Smooth muscle cell (in vitro differentiated cells): ENCODE measurements at regions not wholly inside any gene's neighbourhood (a gene's known extent, or its start where the extent isn't known, plus 50 kb on each side); places are given as distances from the start of the nearest gene placed in this dataset.
A peak's percentile ranks its signal among the peaks of the same experiment; 100 is the strongest.

Source experiments
- DNase-seq: peaks from one replicate; lab custom pipeline; 2025; ENCODE audit not compliant: unreplicated experiment; lab: John Stamatoyannopoulos, UW
- H2AFZ ChIP-seq: fragments of 200-600 bp; sonication (generic); 2 replicates; pipeline ENCODE4 v1.6.0; 2016; ENCODE audit warnings: antibody characterized with exemption, low read depth, mild to moderate bottlenecking
- H3F3A ChIP-seq: fragments of 200-600 bp; sonication (generic); 2 replicates; pipeline ENCODE4 v1.6.0; 2017; ENCODE audit warnings: antibody characterized with exemption, low read depth
- H3K27ac ChIP-seq: fragments of 200-600 bp; sonication (generic); 2 replicates; pipeline ENCODE4 v1.5.1; 2016; ENCODE audit warnings: low read depth, mild to moderate bottlenecking
- H3K27me3 ChIP-seq: fragments of 200-600 bp; sonication (generic); 2 replicates; pipeline ENCODE4 v1.6.1; 2016; ENCODE audit warnings: low read depth, mild to moderate bottlenecking
- H3K36me3 ChIP-seq: fragments of 200-600 bp; sonication (generic); 2 replicates; pipeline ENCODE4 v1.5.1; 2016; ENCODE audit warnings: low read depth
- H3K4me1 ChIP-seq: fragments of 200-600 bp; sonication (generic); 2 replicates; pipeline ENCODE4 v1.5.1; 2016; ENCODE audit warnings: low read depth
- H3K4me2 ChIP-seq: fragments of 200-600 bp; sonication (generic); 2 replicates; pipeline ENCODE4 v1.6.0; 2016; ENCODE audit warnings: mild to moderate bottlenecking
- H3K4me3 ChIP-seq: fragments of 200-600 bp; sonication (generic); 2 replicates; pipeline ENCODE4 v1.5.1; 2016; ENCODE audit warnings: mild to moderate bottlenecking
- H3K79me2 ChIP-seq: fragments of 200-600 bp; sonication (generic); 2 replicates; pipeline ENCODE4 v1.6.0; 2016; ENCODE audit warnings: low read depth, mild to moderate bottlenecking
- H3K9ac ChIP-seq: fragments of 200-600 bp; sonication (generic); 2 replicates; pipeline ENCODE4 v1.6.0; 2016; ENCODE audit warnings: low read depth
- H3K9me3 ChIP-seq: fragments of 200-600 bp; sonication (generic); replicated peaks from 2 replicates; pipeline ENCODE4 v1.5.1; 2016; ENCODE audit warnings: low read depth
- H4K20me1 ChIP-seq: fragments of 200-600 bp; sonication (generic); 2 replicates; pipeline ENCODE4 v1.6.0; 2016; ENCODE audit warnings: low read depth
- CTCF ChIP-seq: fragments of 200-600 bp; sonication (generic); IDR thresholded peaks from 2 replicates; pipeline ENCODE4 v1.5.1; 2017; ENCODE audit warnings: borderline replicate concordance, mild to moderate bottlenecking, antibody characterized with exemption; ENCODE audit not compliant: insufficient read depth, poor library complexity, severe bottlenecking
- WGBS: methylation state at CpG from one replicate; pipeline ENCODE4 v1.1.7; 2016; ENCODE audit warnings: low lambda C conversion rate; 5-methylcytosine and 5-hydroxymethylcytosine counted together

GRCh38 chr20:6595704-6596103 lies 171.8 kb upstream of the BMP2 start:
- Histone ChIP-seq H3K4me3 (no peak overlapping the region), H4K20me1 (no peaks in the 10 kb centered on the region), H3K79me2 (no peaks in the 10 kb centered on the region), H2AFZ (peak overlapping the region; percentile 26), H3K27me3 (no peaks in the 10 kb centered on the region), H3K27ac (no peak overlapping the region), H3K4me2 (peak overlapping the region; percentile 47), H3K9me3 (no peaks in the 10 kb centered on the region), H3K9ac (no peak overlapping the region), H3K36me3 (no peaks in the 10 kb centered on the region), H3F3A (peaks cover 8% of the 10 kb centered on the region), H3K4me1 (peaks cover 23% of the 10 kb centered on the region)
- no peak for DNase-seq
- WGBS = 22% methylated on average over 4 of the region's 4 CpGs
- no peak for TF ChIP-seq CTCF

GRCh38 chr20:6590891-6591637 lies 176.4 kb upstream of the BMP2 start:
- H3K27ac ChIP-seq = peak overlapping the region; percentile 80
- no peaks in the 10 kb centered on the region for H3K36me3 ChIP-seq
- no peaks in the 10 kb centered on the region for H3K79me2 ChIP-seq
- H3F3A ChIP-seq = peaks cover 8% of the 10 kb centered on the region
- H4K20me1 ChIP-seq = no peaks in the 10 kb centered on the region
- no peaks in the 10 kb centered on the region for H3K9me3 ChIP-seq
- 16% methylated on average over 8 of the region's 8 CpGs for WGBS
- DNase-seq = no peak
- peak overlapping the region; percentile 48 for H3K4me2 ChIP-seq
- H2AFZ ChIP-seq = no peak overlapping the region
- H3K4me1 ChIP-seq = peaks cover 7% of the 10 kb centered on the region
- H3K9ac ChIP-seq = peak overlapping the region; percentile 42
- no peak overlapping the region for H3K4me3 ChIP-seq
- no peak for TF ChIP-seq CTCF
- no peaks in the 10 kb centered on the region for H3K27me3 ChIP-seq

- H3K4me3 ChIP-seq = no peak overlapping the region
- H3K4me1 ChIP-seq = no peaks in the 10 kb centered on the region
- no peaks in the 10 kb centered on the region for H3K27me3 ChIP-seq
- H3K4me2 ChIP-seq = no peak overlapping the region
- peaks cover 8% of the 10 kb centered on the region for H3F3A ChIP-seq
- H2AFZ ChIP-seq = no peak overlapping the region
- H3K9ac ChIP-seq = no peak overlapping the region
- H3K79me2 ChIP-seq = no peaks in the 10 kb centered on the region
- H3K27ac ChIP-seq = no peak overlapping the region
- 93% methylated on average over 2 of the region's 2 CpGs for WGBS
- no peaks in the 10 kb centered on the region for H3K36me3 ChIP-seq
- TF ChIP-seq CTCF = no peak
- DNase-seq = no peak
- H4K20me1 ChIP-seq = no peaks in the 10 kb centered on the region
- H3K9me3 ChIP-seq = no peaks in the 10 kb centered on the region
Observed at GRCh38 chr20:6588296-6588695, 179.2 kb upstream of the BMP2 start.
